ENCODE measurements at regions not wholly inside any gene's neighbourhood (a gene's known extent, or its start where the extent isn't known, plus 50 kb on each side); places are given as distances from the start of the nearest gene placed in this dataset.

GRCh38 chr5:126358525-126358924 is 64.7 kb upstream of the GRAMD2B start (continued):
- TF ChIP-seq, protein P1, sequence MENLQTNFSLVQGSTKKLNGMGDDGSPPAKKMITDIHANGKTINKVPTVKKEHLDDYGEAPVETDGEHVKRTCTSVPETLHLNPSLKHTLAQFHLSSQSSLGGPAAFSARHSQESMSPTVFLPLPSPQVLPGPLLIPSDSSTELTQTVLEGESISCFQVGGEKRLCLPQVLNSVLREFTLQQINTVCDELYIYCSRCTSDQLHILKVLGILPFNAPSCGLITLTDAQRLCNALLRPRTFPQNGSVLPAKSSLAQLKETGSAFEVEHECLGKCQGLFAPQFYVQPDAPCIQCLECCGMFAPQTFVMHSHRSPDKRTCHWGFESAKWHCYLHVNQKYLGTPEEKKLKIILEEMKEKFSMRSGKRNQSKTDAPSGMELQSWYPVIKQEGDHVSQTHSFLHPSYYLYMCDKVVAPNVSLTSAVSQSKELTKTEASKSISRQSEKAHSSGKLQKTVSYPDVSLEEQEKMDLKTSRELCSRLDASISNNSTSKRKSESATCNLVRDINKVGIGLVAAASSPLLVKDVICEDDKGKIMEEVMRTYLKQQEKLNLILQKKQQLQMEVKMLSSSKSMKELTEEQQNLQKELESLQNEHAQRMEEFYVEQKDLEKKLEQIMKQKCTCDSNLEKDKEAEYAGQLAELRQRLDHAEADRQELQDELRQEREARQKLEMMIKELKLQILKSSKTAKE (IDR thresholded peaks at IDR 0.05; ENCODE audit: low read depth, poor library complexity, severe bottlenecking) = peak; percentile 83
- TF ChIP-seq TCF12 (IDR thresholded peaks at IDR 0.05; ENCODE audit: low read depth, low read length) = peak; percentile 30; the same call in 1 of the 2 replicates
- peak; percentile 64; the same call in 1 of the 2 replicates for TF ChIP-seq MLLT1 (IDR thresholded peaks at IDR 0.05)
- peak; percentile 48; the same call in 1 of the 2 replicates for TF ChIP-seq IRF4 (IDR thresholded peaks at IDR 0.05; ENCODE audit: low read depth, low read length)
- peak; percentile 54; the same call in 1 of the 2 replicates for TF ChIP-seq RAD51 (IDR thresholded peaks at IDR 0.05)
- TF ChIP-seq, protein P2, sequence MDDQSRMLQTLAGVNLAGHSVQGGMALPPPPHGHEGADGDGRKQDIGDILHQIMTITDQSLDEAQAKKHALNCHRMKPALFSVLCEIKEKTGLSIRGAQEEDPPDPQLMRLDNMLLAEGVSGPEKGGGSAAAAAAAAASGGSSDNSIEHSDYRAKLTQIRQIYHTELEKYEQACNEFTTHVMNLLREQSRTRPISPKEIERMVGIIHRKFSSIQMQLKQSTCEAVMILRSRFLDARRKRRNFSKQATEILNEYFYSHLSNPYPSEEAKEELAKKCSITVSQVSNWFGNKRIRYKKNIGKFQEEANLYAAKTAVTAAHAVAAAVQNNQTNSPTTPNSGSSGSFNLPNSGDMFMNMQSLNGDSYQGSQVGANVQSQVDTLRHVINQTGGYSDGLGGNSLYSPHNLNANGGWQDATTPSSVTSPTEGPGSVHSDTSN (IDR thresholded peaks at IDR 0.05; ENCODE audit: insufficient replicate concordance, low read depth, low read length) = no peak
- TF ChIP-seq NR2F1 (conservative IDR thresholded peaks at IDR 0.05) = 0 out of 2 replicates have a peak, but pooled peaks have one; percentile 20
- no peak for TF ChIP-seq NFXL1 (IDR thresholded peaks at IDR 0.05; ENCODE audit: borderline replicate concordance)
- TF ChIP-seq ZSCAN29 (IDR thresholded peaks at IDR 0.05) = no peak
- no peak for TF ChIP-seq SUPT20H (IDR thresholded peaks at IDR 0.05; ENCODE audit: borderline replicate concordance, control insufficient read depth, low read depth, low read length)
- no peak for TF ChIP-seq HSF1 (IDR thresholded peaks at IDR 0.05; ENCODE audit: low read depth, low read length)
- peak; percentile 59 to 76; a peak in 3 of 4 replicates for TF ChIP-seq IKZF2 (IDR thresholded peaks at IDR 0.05)
- TF ChIP-seq TAF1 (IDR thresholded peaks at IDR 0.05; ENCODE audit: borderline replicate concordance, low read depth, low read length) = no peak
- TF ChIP-seq KDM1A (IDR thresholded peaks at IDR 0.05; ENCODE audit: borderline replicate concordance) = no peak
- peak; percentile 63; the same call in 1 of the 2 replicates for TF ChIP-seq CBFB (IDR thresholded peaks at IDR 0.05; ENCODE audit: low read depth)
- no peak for TF ChIP-seq SRF (IDR thresholded peaks at IDR 0.05; ENCODE audit: low read depth in 2 of 2, low read length in 2 of 2)
- TF ChIP-seq SMAD1 (IDR thresholded peaks at IDR 0.05; ENCODE audit: low read depth, partially characterized antibody) = no peak
- peak; percentile 94 for TF ChIP-seq MEF2B (IDR thresholded peaks at IDR 0.05; ENCODE audit: partially characterized antibody, poor library complexity, severe bottlenecking)
- TF ChIP-seq, protein P3, sequence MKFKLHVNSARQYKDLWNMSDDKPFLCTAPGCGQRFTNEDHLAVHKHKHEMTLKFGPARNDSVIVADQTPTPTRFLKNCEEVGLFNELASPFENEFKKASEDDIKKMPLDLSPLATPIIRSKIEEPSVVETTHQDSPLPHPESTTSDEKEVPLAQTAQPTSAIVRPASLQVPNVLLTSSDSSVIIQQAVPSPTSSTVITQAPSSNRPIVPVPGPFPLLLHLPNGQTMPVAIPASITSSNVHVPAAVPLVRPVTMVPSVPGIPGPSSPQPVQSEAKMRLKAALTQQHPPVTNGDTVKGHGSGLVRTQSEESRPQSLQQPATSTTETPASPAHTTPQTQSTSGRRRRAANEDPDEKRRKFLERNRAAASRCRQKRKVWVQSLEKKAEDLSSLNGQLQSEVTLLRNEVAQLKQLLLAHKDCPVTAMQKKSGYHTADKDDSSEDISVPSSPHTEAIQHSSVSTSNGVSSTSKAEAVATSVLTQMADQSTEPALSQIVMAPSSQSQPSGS (IDR thresholded peaks at IDR 0.05; ENCODE audit: low read length) = peak; percentile 46; the same call in 1 of the 2 replicates
- peak; percentile 47; the same call in 1 of the 2 replicates for TF ChIP-seq EED (IDR thresholded peaks at IDR 0.05; ENCODE audit: low read depth)
- TF ChIP-seq EP300 (IDR thresholded peaks at IDR 0.05; ENCODE audit: borderline replicate concordance in 1 of 2, control insufficient read depth in 1 of 2, low read depth in 2 of 2, low read length in 2 of 2) = peak; percentile 43 to 70; a peak in 3 of 4 replicates
- peak; percentile 66; the same call in 1 of the 2 replicates for TF ChIP-seq ATF7 (IDR thresholded peaks at IDR 0.05; ENCODE audit: low read depth)
- 0 out of 2 replicates have a peak, but pooled peaks have one; percentile 33 for TF ChIP-seq NFIC (IDR thresholded peaks at IDR 0.05; ENCODE audit: low read depth, low read length)
- TF ChIP-seq SPI1 (IDR thresholded peaks at IDR 0.05; ENCODE audit: borderline replicate concordance, insufficient read depth, low read depth, low read length) = peak; percentile 49; the same call in 1 of the 2 replicates

All from GM12878 (cell line).